Daoy (cell line): ENCODE measurements at regions not wholly inside any gene's neighbourhood (a gene's known extent, or its start where the extent isn't known, plus 50 kb on each side); places are given as distances from the start of the nearest gene placed in this dataset.
"Not testable (repeated sequence)": the region's sequence is repeated elsewhere in the genome, so short reads cannot be mapped to it uniquely, and the experiment has no call there.

Experiments used
- DNase-seq: peaks from one replicate; pipeline ENCODE4 v3.0.0-alpha.2; 2015; ENCODE audit warnings: low read depth

DNA sequence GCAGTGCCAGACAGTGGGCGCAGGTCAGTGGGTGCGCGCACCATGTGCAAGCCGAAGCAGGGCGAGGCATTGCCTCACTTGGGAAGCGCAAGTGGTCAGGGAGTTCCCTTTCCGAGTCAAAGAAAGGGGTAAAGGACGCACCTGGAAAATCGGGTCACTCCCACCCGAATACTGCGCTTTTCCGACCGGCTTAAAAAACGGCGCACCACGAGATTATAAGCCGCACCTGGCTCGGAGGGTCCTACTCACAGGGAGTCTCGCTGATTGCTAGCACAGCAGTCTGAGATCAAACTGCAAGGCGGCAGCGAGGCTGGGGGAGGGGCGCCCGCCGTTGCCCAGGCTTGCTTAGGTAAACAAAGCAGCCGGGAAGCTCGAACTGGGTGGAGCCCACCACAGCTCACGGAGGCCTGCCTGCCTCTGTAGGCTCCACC, 77.9 kb downstream of the NR4A2 start:
- DNase-seq: not testable (repeated sequence)

DNA sequence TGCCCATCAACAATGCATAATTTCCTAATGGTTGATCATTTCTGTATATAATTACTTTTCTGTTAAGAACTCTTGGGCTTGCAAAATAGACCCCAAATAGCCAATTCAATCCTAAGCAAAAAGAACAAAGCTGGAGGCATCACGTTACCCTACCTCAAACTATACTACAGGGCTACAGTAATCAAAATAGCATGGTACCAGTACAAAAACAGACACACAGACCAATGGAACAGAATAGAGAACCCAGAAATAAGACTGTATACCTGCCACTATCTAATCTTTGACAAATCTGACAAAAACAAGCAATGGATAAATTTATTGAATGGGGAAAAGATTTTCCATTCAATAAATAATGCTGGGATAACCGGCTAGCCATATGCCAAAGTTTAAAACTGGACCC, 78.8 kb downstream of the NR4A2 start:
- DNase-seq: no peak

DNA sequence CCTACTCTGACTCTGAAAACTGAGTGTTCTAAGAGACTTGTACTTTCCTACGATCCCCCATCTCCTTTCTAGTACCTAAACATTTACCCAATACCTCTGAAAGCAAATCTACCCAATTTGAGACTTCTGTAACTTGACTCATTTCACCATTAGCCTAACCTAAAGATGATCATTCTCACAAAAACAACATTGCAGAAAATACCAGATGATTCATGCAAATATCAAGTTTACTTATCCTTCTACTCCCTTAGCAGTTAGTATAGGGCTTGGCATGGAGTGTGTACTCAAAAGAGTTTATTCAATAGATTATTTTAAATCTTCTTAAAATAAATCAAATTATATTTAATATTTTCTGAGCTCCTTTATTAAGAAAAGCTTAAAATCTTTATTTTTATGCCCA, 89.6 kb downstream of the NR4A2 start:
- DNase-seq: no peak

DNA sequence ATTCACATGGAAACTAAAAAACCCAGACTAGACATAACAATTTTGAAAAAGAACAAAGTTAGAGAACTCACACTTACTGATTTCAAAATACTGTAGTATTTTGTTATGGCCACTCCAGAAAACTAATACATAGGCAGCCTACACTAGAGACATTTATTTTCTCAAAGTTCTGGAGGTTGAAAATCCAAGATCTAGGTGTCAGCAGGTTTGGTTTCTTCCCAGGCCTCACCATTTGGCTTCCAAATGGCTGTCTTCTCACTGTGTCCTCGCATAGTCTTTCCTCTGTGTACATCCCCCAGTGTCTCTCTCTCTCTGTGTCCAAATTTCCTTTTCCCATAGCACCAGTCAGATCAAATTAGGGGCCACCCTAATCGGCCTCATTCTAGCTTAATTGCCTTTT, 95.0 kb downstream of the NR4A2 start:
- no peak for DNase-seq

DNA sequence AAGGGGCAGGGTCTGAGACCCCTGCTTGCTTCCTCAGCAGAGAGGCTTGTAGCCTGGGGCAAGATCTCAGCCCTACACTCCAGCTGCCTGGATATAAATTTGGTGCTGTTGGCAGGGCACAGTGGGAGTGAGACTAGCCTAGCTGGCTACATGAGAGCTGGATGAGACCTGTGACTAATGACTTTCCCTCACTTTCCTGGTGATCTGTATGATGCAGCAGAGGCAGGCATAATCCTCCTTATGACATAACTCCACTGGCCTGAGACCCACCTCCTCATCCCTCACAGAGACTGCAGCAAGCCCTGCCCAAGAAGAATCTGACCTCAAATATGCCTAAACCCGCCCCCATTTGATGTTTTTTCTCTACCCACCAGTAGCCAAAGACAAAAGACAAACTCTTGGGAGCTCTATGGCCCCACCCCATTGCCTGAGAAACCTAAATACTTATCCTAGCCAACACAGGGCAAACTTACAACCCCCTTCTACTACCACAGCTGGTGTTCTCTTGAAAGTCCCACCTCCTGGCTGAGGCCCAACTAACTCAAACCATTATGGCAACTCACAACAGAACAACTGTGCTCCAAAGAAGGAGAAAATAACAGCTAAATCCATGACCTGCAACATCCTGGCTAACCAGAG, 102.7 kb downstream of the NR4A2 start:
- DNase-seq: no peak

DNA sequence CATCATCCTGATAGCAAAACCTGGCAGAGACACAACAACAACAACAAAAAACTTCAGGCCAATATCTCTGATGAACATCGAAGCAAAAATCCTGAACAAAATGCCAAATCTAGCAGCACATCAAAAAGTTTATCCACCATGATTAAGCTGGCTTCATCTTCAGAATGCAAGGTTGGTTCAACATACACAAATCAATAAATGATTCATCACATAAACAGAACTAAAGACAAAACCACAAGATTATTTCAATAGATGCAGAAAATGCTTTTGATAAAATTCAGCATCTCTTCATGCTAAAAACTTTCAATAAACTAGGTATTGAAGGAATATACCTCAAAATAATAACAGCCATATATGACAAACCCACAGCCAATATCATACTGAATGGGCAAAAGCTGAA, 109.2 kb downstream of the NR4A2 start:
- not testable (repeated sequence) for DNase-seq

DNA sequence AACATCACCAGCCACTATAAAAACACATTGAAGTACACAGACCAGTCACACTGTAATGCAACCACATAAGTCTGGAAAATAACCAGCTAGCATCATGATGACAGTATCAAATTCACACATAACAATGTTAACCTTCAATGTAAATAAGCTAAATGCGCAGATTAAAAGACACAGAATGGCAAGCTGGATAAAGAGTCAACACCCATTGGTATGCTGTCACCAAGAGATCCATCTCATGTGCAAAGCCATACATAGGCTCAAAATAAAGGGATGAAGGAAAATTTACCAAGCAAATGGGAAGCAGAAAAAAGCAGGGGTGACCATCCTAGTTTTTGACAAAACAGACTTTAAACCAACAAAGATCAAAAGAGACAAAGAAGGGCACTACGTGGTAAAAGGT, 110.8 kb downstream of the NR4A2 start:
- DNase-seq: no peak

DNA sequence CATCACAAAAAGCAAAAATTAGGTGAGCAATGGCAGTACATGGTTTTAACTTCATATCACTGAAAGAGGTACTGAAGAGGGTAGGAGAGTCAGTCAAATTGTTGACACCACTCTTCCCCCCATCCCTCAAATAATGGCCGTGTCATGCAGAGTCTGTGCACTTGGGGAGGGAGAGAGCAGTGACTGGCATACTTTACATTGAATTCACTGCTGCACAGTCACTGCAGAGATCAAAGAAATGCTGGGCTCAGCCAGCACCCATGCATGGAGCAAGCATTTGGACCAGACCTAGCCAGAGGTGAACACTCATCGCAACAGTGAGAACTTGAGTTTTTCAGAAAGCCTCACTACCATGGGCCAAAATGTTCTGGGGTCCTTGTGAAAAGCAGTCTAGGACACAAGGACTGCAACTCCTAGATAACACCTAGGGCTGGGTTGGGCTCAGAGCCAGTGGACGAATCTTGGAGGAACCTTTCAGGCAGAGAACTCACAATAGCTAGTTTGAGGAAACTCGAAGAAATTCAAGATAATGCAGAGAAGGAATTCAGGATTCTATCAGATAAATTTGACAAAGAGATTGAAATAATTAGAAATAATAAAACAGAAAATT, 112.9 kb downstream of the NR4A2 start:
- no peak for DNase-seq

DNA sequence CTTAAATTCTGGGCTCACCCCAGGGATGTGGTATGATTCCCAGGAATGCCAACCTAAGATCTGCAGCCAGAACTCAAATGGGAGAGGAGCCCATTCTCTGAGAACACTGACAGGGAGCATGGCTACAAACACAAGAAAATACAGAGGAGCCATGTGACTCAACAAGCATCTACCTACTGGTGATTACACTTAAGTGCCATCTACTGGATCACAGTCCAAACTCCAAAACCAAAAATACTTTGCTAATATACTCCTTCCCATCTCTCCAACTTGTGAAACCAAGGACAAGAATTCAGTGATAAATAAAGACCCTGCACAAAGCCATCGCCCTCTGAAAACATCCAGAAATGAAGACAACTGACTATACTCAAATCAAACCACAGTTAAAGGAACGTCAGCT, 116.9 kb downstream of the NR4A2 start:
- DNase-seq: no peak

DNA sequence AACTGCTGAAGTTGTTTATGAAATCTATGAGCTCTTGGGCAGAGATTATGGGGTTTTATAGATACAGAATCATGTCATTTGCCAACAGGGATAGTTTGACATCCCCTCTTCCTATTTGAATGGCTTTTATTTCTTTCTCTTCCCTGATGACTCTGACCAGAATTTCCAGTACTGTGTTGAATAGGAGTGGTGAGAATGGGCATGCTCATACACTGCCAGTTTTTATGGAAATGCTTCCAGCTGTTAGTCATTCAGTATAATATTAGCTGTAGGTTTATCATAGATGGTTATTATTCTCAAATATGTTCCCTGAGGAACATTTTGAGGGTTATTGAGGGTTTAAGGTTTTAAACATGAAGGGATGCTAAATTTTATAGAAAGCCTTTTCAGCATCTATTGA, 121.2 kb downstream of the NR4A2 start:
- no peak for DNase-seq

DNA sequence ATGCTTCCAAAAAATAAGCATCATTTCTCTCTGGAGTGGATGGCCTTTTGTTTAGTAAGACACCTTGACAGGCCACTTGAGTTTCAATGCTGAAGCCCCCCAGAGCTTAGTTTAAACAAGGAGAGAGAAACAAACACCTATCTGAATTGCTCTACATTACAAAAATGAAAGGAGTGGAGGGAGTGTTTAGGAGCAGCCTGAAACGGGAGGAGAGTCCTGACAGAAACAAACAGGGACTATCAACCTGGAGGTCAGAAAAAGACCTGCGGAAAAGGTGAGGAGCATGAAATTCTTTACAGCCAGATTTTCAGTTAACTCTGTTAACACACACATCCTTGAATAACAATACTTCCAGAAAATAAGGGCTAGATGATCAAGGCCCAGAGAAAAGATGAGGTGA, 126.2 kb downstream of the NR4A2 start:
- no peak for DNase-seq

DNA sequence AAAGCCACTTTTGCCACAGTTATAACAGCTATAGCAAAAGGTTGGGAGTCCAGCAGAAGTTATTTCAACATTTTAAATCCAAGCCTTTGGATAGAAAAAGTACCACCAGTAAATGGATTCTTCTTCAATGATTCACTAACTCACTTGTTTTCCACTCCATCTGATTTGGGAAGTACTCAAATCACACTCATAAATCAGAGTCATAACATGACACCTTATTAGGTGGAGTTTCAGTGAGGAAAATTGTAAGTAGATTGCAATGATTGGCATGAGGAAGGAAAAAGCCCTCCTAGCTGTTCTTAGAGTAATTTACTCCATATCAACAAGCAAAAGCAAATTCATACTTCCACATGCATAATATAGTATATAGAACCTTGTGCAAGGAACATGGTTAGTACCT, 132.9 kb downstream of the NR4A2 start:
- no peak for DNase-seq

DNA sequence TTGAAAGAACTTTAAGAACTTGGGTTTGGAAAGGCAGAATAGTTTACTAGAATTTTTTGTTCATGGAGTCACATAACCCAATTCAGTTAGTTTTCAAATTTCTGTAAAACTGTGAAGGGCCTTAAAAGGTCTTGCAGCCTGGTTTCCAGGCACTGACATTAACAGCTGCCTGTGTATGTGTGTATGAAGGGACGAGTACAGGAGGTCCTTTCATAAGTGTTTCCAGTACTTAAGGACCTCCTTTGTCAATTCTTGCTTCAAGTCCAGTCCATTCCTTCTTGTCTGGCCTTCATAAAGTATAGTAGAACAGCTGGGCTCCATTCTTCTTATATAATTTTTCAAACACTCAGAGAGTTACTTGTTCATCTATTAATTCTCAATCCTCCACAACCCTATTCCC, 136.5 kb downstream of the NR4A2 start:
- DNase-seq: no peak

DNA sequence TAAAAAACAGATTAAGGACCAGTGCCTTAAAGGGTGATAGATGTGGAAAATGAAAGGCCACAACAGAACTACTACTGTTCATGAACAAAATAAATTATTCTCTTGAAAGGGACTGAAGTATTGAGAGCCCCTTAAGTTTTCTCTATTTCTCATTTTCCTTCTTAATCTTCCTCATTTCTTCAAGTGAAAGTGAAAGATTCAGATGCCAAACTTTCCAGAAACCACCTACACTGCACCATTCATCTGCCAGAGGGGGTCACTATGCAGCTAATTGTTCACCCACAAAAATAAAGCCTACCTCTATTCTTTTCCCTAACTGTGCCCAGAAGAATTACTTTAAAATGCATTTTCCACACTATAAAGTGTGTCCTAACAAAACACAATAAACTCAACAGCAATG, 140.1 kb downstream of the NR4A2 start:
- no peak for DNase-seq

DNA sequence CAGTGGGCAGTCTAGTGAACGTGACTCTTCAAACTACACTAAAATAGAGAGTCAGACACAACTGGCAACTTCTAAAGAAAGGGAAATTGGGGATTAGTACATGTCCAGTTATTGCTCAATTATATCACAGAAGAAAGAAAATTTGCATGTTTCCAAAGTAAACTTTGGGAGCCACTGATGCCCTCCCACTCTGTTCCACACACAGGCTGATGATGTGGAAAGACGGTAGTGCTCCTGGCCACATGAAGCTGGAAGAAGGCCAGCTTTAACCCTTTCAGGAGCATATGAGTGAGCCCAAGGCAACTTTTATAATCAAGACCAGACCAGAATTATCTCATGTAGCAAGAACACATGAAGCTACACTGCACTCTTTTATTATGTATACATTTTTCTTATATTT, 141.0 kb downstream of the NR4A2 start:
- no peak for DNase-seq

DNA sequence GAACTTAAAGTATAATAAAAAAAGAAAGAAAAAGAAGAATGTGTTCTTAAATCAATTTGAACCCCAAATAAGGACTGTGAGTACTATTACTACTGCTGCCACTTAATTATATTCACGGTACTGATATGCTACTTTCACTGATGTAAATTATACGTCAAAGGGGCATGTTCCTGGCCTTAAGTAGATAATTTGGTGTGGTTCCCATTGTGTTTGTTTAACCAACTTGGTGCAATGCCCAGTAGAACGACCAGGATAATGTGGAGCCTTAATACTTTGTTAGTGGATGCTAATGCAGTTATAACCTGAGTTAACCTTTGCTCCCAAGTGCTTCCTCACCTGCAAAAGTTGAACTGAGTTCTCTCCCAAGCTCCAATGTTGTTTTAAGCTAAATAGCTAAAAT, 142.0 kb downstream of the NR4A2 start:
- DNase-seq: no peak

DNA sequence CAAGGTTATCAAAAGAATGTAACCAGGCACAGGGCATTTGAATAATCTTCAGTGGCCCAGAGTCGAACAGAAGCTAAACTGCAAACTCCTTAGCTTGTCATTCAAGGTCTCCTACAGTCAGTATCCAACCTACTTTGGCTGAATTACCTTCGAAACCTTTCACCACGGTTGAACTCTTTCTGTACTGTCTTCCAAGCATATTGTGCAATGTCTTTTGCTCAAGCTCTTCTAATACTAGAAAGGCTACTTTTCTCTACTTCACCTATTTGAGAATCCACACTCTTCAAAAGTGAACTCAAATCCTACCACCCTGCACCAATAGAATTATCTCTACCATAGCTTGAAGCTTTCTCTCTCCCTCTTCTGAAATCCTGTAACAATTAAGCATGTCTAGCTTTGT, 142.9 kb downstream of the NR4A2 start:
- DNase-seq: no peak

DNA sequence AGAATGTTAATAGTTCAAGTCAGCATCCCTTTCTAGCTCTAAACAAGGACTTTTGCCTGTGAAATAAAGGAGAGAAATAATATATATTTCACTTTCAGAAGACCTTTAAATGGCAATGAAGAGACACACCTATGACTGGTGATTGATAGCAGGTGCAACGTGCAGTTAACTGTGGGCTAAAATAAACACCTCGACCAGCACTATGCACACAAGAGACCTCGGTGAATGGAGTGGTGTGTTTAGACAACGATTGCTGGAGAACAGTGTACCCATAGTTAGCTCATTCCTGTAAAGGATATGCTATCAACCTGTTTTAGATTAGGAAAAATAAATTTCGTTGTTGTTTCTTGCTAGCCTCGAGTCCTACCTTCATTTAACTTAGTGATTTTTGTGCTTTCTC, 143.4 kb downstream of the NR4A2 start:
- no peak for DNase-seq

DNA sequence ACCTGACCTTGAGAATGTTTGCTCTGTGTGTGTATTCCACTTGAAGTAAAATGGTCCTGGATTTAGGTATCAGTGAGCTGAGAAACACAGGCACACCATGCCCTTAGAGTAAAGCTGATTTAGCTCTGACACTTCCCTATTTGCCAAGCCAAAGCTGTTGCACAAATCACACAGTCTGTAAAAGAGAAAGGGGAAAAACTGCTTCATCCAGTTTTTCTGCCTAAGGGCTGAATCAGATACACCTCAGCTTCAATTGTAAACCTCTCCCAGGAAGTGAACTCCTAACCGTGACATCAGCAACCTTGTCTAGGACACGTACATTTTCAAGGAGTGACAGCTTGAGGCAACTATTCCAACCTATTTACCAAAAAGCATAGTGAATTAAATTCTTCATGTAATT, 150.4 kb downstream of the NR4A2 start:
- DNase-seq: no peak

DNA sequence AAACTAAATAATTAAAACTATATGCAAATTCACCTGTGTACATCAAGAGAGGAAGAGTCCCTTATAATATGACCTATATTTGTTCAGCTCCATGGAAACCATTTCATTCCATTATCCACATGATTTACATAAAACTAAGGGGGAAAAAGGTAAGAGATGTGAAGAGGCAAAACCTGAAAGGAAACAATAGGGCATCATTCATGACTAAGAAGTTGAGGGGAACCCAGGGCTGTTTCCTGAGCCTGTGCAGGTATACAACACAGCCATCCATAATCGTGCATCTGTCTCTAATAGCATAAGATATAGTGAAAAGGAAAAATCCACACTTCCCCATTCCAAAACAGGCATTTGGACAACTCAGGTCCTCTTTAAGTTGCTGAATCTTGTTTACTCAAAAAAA, 151.3 kb downstream of the NR4A2 start:
- DNase-seq: no peak

DNA sequence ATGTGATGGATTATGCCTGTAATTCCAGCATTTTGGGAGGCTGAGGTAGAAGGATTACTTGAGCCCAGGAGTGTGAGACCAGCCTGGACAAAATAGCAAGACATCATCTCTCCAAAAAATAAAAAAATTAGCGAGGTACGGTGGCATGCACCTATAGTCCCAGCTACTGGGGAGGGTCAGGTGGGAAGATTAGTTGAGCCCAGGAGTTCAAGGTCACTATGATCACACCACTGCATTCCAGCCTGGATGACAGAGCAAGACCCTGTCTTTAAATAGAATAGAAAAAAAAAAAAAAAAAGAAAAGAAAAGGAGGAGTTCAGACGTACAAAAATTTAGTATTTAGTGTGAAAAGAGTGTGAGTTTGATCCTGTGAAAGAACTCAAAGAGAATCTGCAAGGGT, 154.9 kb downstream of the NR4A2 start:
- no peak for DNase-seq

DNA sequence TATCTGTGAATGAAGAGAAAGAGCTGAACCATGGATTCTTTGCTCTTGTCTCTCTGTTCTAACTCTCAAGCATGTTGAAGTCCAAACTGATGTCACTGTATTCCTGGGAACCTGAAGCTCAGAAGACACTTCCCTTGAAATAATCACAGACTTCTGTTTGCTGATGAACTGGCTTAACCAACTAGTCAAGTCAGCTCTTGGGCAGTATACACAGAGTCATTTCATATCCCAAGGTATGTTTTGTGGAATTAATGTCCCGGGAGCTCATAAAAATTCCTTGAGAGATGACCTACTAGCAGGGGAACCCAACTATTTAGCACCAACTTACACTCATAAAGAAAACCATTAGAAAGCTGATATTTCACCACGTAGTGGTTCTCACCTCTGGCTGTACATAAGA, 156.6 kb downstream of the NR4A2 start:
- no peak for DNase-seq

DNA sequence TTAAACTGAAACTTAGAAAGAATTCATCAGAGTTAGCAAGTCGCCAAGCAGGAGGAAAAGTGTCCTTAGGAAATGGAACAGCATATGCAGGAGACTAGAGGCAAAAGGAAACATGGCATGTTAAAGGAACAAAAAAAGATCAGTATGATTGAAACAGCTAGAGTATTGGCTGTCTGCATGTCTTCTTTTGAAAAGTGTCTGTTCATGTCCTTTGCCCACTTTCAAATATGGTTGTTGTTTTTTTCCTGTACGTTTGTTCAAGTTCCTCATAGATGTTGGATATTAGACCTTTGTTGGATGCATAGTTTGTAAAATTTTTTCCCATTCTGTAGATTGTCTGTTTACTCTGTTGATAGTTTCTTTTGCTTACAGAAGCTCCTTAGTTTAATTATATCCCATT, 161.6 kb downstream of the NR4A2 start:
- no peak for DNase-seq

DNA sequence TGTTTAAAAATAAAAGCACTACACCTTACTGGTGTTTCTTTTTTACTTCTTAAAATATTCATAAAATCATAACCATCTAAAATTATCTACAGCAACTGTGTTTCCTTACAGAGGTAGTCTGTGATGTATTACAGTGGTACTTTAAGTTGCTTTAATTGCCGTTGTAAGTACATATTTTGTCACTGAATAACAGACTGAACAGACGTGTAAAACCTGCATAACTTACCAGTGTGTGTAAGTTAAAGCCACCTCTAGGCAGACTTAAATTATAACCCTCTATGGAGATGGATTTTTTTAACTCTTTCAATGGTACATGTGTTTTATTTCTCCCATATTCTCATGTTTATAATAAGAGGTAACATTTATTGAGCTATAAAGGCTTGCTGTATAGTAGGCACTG, 166.8 kb downstream of the NR4A2 start:
- DNase-seq: no peak
